ENCODE measurements at regions not wholly inside any gene's neighbourhood (a gene's known extent, or its start where the extent isn't known, plus 50 kb on each side); places are given as distances from the start of the nearest gene placed in this dataset.

GRCh38 chr7:49344556-49344955 is 420.2 kb downstream of the CDC14C start:
- ChIA-PET CTCF (no interaction called here), POLR2A (no interaction called here)
- no peak for DNase-seq (ENCODE audit: extremely low spot score)
- no peak for TF ChIP-seq CTCF (IDR thresholded peaks at IDR 0.05; ENCODE audit: control extremely low read depth, extremely low read depth, low read depth, missing control alignments)

GRCh38 chr7:49346195-49346899 is 422.0 kb downstream of the CDC14C start:
- TF ChIP-seq CTCF (IDR thresholded peaks at IDR 0.05; ENCODE audit: control extremely low read depth, extremely low read depth, low read depth, missing control alignments) = no peak
- CTCF ChIA-PET = interaction anchor here (1.2 kb wide), 1 partner anchor 86 kb away, joined by 3 read pairs; no protein-coding TSS in a partner anchor
- DNase-seq (ENCODE audit: extremely low spot score) = no peak
- POLR2A ChIA-PET = no interaction called here

- DNase-seq (ENCODE audit: extremely low spot score) = no peak
- ChIA-PET CTCF (no interaction called here), POLR2A (no interaction called here)
- no peak for TF ChIP-seq CTCF (IDR thresholded peaks at IDR 0.05; ENCODE audit: control extremely low read depth, extremely low read depth, low read depth, missing control alignments)
Observed at GRCh38 chr7:49367072-49367471, 406.4 kb upstream of the VWC2 start.

- no peak for DNase-seq (ENCODE audit: extremely low spot score)
- ChIA-PET POLR2A (no interaction called here), CTCF (no interaction called here)
- no peak for TF ChIP-seq CTCF (IDR thresholded peaks at IDR 0.05; ENCODE audit: control extremely low read depth, extremely low read depth, low read depth, missing control alignments)
Observed at GRCh38 chr7:49371771-49372170, 401.7 kb upstream of the VWC2 start.

- ChIA-PET CTCF (no interaction called here), POLR2A (no interaction called here)
- no peak for TF ChIP-seq CTCF (IDR thresholded peaks at IDR 0.05; ENCODE audit: control extremely low read depth, extremely low read depth, low read depth, missing control alignments)
- no peak for DNase-seq (ENCODE audit: extremely low spot score)
Observed at GRCh38 chr7:49376817-49377375, 396.5 kb upstream of the VWC2 start.

- TF ChIP-seq CTCF (IDR thresholded peaks at IDR 0.05; ENCODE audit: control extremely low read depth, extremely low read depth, low read depth, missing control alignments) = no peak
- no peak for DNase-seq (ENCODE audit: extremely low spot score)
- CTCF ChIA-PET = no interaction called here
- POLR2A ChIA-PET = no interaction called here
Observed at GRCh38 chr7:49386792-49387191, 386.6 kb upstream of the VWC2 start.
